ENCODE measurements at regions not wholly inside any gene's neighbourhood (a gene's known extent, or its start where the extent isn't known, plus 50 kb on each side); places are given as distances from the start of the nearest gene placed in this dataset.

- TF ChIP-seq CTCF (IDR thresholded peaks at IDR 0.05; ENCODE audit: insufficient read depth, low read depth, low read length): no peak
- H3K4me3 ChIP-seq (ENCODE audit: low read depth, low read length): no peak overlapping the region
- DNase-seq (ENCODE audit: low read depth): no peak
Observed at GRCh38 chr18:24924066-24924716, 427.8 kb downstream of the ZNF521 start.

DNA sequence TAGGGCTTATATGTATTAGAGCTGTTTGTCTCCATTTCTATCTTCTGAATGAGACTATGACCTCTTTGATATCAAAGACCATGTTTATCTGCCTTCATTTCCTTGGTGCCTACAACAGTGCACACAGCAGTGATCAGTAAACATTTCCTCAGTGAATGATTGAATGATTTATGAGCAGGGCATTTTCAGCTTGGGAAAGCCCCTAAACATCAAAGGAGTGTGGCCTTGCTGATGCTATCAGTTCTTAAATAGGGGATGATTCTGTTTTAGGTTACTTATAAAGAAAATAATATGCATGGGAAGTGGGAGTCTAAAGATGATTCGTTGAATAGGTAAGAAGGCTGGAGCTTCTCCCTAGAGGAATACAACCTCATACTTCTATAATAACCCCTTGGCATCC is 425.3 kb downstream of the ZNF521 start:
- no peak for TF ChIP-seq CTCF (IDR thresholded peaks at IDR 0.05; ENCODE audit: insufficient read depth, low read depth, low read length)
- no peak overlapping the region for H3K4me3 ChIP-seq (ENCODE audit: low read depth, low read length)
- no peak for DNase-seq (ENCODE audit: low read depth)

DNA sequence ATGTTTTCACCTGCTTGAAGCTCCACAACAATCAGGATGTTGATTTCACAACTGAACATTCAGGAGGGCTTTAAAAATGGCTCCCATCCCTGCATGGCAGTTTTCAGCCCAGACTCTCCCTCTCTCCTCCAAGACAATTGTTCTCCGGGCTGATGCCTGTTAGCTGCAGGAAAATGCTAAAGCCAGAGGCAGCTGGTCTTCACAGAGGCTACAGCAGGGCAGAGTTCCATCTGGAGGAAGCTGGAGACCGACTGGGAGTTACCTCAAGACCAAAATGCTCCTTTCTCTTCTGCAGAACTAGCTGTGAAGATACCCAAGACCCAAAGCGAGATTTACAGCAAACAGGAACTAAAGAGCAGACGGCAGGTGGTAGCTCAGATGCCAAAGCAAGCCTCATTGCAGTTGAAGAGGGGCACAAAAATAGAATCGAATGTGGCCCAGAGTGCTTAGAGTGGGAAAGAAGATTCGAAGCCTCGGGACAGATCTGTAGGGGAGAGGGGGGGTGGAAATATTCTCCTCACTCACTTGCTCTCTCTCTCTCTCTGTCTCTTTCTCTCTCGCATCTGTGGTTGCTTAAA is 423.6 kb downstream of the ZNF521 start:
- TF ChIP-seq CTCF (IDR thresholded peaks at IDR 0.05; ENCODE audit: insufficient read depth, low read depth, low read length): no peak
- no peak overlapping the region for H3K4me3 ChIP-seq (ENCODE audit: low read depth, low read length)
- DNase-seq (ENCODE audit: low read depth): no peak

DNA sequence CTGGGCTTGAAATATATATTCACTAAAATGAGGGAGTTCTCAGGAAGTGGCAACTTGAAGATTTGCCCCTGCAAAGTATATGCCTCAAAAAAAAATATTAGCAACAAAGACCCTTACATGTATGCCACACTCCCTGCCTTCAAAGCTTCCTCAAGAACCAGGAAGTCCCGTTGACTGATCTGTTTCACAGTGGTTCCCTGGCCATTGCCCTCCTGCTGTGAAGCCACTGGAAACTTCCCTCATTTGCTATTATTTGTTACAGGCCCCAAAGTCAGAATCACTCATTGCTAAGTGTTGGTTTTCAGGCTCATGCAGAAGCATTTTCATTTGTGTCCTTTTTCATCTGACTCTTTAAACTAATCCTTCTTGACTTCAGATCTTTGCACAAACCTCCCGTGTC is 421.5 kb downstream of the ZNF521 start:
- DNase-seq (ENCODE audit: low read depth): no peak
- no peak overlapping the region for H3K4me3 ChIP-seq (ENCODE audit: low read depth, low read length)
- no peak for TF ChIP-seq CTCF (IDR thresholded peaks at IDR 0.05; ENCODE audit: insufficient read depth, low read depth, low read length)

GRCh38 chr18:24930971-24931370 is 421.0 kb downstream of the ZNF521 start:
- DNase-seq (ENCODE audit: low read depth): no peak
- H3K4me3 ChIP-seq (ENCODE audit: low read depth, low read length): no peak overlapping the region
- TF ChIP-seq CTCF (IDR thresholded peaks at IDR 0.05; ENCODE audit: insufficient read depth, low read depth, low read length): no peak

DNA sequence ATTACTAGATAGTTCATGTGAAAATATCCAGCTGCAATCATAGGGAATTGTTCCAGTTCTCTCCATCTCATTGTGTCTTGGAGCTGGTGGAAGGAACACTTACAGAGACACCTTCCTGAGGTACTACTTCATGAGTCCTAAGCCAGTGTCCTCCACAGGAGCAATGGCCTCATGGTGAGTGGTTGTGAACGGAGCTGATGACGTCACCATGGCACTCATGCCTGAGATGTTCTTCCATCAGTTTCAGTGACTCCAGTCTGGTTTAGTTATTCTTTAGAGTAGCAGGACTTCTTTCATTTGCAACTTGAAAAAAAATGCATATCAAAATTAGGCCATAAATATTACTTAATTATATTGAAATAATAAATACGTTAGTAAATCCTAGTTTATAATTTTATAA is 418.6 kb downstream of the ZNF521 start:
- H3K4me3 ChIP-seq (ENCODE audit: low read depth, low read length): no peak overlapping the region
- no peak for DNase-seq (ENCODE audit: low read depth)
- no peak for TF ChIP-seq CTCF (IDR thresholded peaks at IDR 0.05; ENCODE audit: insufficient read depth, low read depth, low read length)

Measured in fibroblast of villous mesenchyme (primary cell).